ENCODE measurements at regions not wholly inside any gene's neighbourhood (a gene's known extent, or its start where the extent isn't known, plus 50 kb on each side); places are given as distances from the start of the nearest gene placed in this dataset.

DNA sequence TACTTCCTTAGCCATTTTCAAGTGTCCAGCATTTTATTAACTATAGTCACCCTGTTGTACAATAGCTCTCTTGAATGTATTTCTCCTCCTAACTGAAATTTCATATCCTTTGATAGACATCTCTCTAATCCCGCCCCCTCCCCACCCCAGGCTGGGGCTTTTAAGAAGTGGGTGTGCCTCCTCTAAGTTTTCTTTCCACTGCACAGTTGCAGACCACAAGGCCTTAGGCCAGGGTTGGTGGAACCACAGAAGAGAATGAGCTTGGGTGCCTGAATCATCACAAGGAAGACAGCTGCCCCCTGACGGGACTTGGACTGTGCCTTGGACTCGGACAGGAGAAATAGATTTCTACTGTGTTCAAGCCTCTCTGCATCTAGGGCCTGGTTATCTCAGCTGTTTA lies 193.4 kb downstream of the HAUS1 start:
- ATAC-seq = no peak
- TF ChIP-seq, protein P1, sequence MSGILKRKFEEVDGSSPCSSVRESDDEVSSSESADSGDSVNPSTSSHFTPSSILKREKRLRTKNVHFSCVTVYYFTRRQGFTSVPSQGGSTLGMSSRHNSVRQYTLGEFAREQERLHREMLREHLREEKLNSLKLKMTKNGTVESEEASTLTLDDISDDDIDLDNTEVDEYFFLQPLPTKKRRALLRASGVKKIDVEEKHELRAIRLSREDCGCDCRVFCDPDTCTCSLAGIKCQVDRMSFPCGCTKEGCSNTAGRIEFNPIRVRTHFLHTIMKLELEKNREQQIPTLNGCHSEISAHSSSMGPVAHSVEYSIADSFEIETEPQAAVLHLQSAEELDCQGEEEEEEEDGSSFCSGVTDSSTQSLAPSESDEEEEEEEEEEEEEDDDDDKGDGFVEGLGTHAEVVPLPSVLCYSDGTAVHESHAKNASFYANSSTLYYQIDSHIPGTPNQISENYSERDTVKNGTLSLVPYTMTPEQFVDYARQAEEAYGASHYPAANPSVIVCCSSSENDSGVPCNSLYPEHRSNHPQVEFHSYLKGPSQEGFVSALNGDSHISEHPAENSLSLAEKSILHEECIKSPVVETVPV (CRISPR knock-in tag; IDR thresholded peaks at IDR 0.05) = no peak
- no peak for TF ChIP-seq SNAI2 (CRISPR knock-in tag; IDR thresholded peaks at IDR 0.05)
- no peak for TF ChIP-seq ZNF8 (CRISPR knock-in tag; IDR thresholded peaks at IDR 0.05)
- TF ChIP-seq ZNF565 (CRISPR knock-in tag; conservative IDR thresholded peaks at IDR 0.05; ENCODE audit: low read depth) = no peak
- TF ChIP-seq ISL1 (CRISPR knock-in tag; IDR thresholded peaks at IDR 0.05) = no peak
- TF ChIP-seq ARNTL (CRISPR knock-in tag; IDR thresholded peaks at IDR 0.05; ENCODE audit: borderline replicate concordance, low read depth) = no peak

DNA sequence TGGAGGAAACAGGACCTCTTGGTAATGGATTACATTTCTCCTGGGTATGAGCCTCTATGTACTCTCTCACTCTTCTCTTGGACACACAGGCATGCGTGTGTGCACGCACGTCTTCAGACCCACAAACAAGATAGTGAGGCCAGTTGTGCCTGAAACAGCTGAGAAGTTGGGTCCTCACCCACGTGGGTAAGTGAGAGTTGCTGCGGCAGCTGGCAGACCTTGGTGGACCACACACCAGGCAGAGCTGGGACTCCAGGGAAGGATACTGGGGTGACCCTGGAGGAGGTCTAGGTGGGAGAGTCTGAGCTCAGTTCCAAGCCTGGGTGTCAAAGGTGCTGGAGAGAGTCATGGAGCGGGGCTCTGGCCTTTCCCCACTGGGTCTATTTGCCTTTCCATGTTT lies 194.3 kb downstream of the HAUS1 start:
- TF ChIP-seq, protein P2, sequence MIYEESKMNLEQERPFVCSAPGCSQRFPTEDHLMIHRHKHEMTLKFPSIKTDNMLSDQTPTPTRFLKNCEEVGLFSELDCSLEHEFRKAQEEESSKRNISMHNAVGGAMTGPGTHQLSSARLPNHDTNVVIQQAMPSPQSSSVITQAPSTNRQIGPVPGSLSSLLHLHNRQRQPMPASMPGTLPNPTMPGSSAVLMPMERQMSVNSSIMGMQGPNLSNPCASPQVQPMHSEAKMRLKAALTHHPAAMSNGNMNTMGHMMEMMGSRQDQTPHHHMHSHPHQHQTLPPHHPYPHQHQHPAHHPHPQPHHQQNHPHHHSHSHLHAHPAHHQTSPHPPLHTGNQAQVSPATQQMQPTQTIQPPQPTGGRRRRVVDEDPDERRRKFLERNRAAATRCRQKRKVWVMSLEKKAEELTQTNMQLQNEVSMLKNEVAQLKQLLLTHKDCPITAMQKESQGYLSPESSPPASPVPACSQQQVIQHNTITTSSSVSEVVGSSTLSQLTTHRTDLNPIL (CRISPR knock-in tag; IDR thresholded peaks at IDR 0.05; ENCODE audit: low read depth) = no peak
- TF ChIP-seq SNAI2 (CRISPR knock-in tag; IDR thresholded peaks at IDR 0.05) = no peak
- no peak for TF ChIP-seq ZFP30 (CRISPR knock-in tag; IDR thresholded peaks at IDR 0.05)
- TF ChIP-seq, protein P1 (CRISPR knock-in tag; IDR thresholded peaks at IDR 0.05) = no peak
- TF ChIP-seq, protein P3, sequence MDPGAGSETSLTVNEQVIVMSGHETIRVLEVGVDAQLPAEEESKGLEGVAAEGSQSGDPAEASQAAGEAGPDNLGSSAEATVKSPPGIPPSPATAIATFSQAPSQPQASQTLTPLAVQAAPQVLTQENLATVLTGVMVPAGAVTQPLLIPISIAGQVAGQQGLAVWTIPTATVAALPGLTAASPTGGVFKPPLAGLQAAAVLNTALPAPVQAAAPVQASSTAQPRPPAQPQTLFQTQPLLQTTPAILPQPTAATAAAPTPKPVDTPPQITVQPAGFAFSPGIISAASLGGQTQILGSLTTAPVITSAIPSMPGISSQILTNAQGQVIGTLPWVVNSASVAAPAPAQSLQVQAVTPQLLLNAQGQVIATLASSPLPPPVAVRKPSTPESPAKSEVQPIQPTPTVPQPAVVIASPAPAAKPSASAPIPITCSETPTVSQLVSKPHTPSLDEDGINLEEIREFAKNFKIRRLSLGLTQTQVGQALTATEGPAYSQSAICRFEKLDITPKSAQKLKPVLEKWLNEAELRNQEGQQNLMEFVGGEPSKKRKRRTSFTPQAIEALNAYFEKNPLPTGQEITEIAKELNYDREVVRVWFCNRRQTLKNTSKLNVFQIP (CRISPR knock-in tag; IDR thresholded peaks at IDR 0.05; ENCODE audit: borderline replicate concordance, low read depth) = no peak
- TF ChIP-seq ZNF70 (CRISPR knock-in tag; IDR thresholded peaks at IDR 0.05) = no peak
- TF ChIP-seq ISL1 (CRISPR knock-in tag; IDR thresholded peaks at IDR 0.05) = no peak
- TF ChIP-seq CSDC2 (CRISPR knock-in tag; IDR thresholded peaks at IDR 0.05) = no peak
- no peak for TF ChIP-seq ZC3H10 (CRISPR knock-in tag; IDR thresholded peaks at IDR 0.05)
- no peak for TF ChIP-seq ESRRG (CRISPR knock-in tag; IDR thresholded peaks at IDR 0.05)
- TF ChIP-seq RARB (CRISPR knock-in tag; IDR thresholded peaks at IDR 0.05) = no peak
- no peak for ATAC-seq

DNA sequence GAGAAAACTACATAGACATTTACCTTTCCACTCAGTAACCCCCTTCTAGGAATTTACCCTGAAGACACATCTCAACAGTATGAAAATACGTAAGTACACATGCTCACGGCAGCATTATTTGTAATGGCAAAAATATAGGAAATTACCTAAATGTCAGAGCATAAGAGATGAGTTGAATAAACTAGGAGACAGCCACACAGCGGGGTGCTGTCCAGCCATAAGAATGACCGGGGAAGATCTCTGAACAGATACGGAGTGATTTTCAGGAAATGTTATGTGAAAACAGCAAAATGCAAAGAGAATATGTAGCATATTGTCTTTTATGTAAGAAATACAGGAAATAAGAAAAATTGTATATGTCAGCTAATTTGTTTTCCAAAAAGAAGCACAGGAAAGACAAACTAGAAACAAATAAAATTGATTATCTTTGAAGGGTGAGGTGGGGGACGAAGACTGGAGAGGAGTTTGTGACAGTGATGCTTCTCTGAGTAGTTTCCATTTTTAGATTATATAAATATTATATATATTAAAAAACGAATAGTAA lies 195.4 kb downstream of the HAUS1 start:
- ATAC-seq = no peak
- TF ChIP-seq, protein P1 (CRISPR knock-in tag; IDR thresholded peaks at IDR 0.05) = no peak

DNA sequence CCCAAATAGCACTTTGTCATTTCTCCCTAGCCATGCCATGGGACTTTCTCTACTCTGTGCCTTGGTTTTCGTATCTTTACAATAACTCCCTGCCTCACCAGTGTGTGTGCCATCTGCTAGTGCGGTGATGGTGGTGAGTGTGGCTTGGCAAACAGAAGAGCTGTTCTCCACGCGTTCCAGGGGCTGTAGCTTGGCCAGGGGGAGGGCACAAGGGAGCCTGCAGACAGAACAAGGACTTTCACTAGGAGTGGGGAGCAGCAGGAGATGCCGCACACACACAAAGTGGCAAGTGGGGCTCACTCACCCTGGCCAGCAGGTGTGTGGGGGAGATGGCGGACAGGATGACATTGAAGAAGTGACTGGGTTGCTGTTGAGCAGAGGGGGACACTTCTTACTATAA lies 196.9 kb downstream of the HAUS1 start:
- no peak for ATAC-seq
- TF ChIP-seq GLIS3 (CRISPR knock-in tag; IDR thresholded peaks at IDR 0.05) = no peak
- TF ChIP-seq CSDC2 (CRISPR knock-in tag; IDR thresholded peaks at IDR 0.05) = no peak
- no peak for TF ChIP-seq OSR1 (CRISPR knock-in tag; IDR thresholded peaks at IDR 0.05)
- TF ChIP-seq, protein P1 (CRISPR knock-in tag; IDR thresholded peaks at IDR 0.05) = no peak
- no peak for TF ChIP-seq RARB (CRISPR knock-in tag; IDR thresholded peaks at IDR 0.05)
- TF ChIP-seq, protein P3 (CRISPR knock-in tag; IDR thresholded peaks at IDR 0.05; ENCODE audit: borderline replicate concordance, low read depth) = no peak
- TF ChIP-seq ESRRG (CRISPR knock-in tag; IDR thresholded peaks at IDR 0.05) = no peak
- no peak for TF ChIP-seq ZNF8 (CRISPR knock-in tag; IDR thresholded peaks at IDR 0.05)
- TF ChIP-seq, protein P2 (CRISPR knock-in tag; IDR thresholded peaks at IDR 0.05; ENCODE audit: low read depth) = no peak
- TF ChIP-seq ZNF565 (CRISPR knock-in tag; conservative IDR thresholded peaks at IDR 0.05; ENCODE audit: low read depth) = no peak
- no peak for TF ChIP-seq ZC3H10 (CRISPR knock-in tag; IDR thresholded peaks at IDR 0.05)
- TF ChIP-seq ZFP30 (CRISPR knock-in tag; IDR thresholded peaks at IDR 0.05) = no peak
- no peak for TF ChIP-seq TOX (CRISPR knock-in tag; IDR thresholded peaks at IDR 0.05; ENCODE audit: borderline replicate concordance)
- no peak for TF ChIP-seq ARNTL (CRISPR knock-in tag; IDR thresholded peaks at IDR 0.05; ENCODE audit: borderline replicate concordance, low read depth)
- no peak for TF ChIP-seq ISL1 (CRISPR knock-in tag; IDR thresholded peaks at IDR 0.05)

All from SK-N-SH treated with all-trans-retinoic acid at 6 μM for 48 hours (cell line).